GM12878 (cell line): ENCODE measurements at regions not wholly inside any gene's neighbourhood (a gene's known extent, or its start where the extent isn't known, plus 50 kb on each side); places are given as distances from the start of the nearest gene placed in this dataset.

Experiments
- ATAC-seq: fragments of 200-7000 bp; cut with Tn5 transposase; 3 replicates; pipeline ENCODE4 v1.9.1; 2020; ENCODE audit warnings: mild to moderate bottlenecking, moderate library complexity
- BruUV-seq: library from RNA; stranded (reverse); fragments of 400-500 nt; replicated peaks from 2 replicates; lab custom pipeline; 2021; lab: Mats Ljungman, UMichigan
- CTCF ChIA-PET: fragments of 300-600 bp; sonication (Branson Sonifier 250); formaldehyde crosslinking; extraction: SDS; loops from one replicate; lab custom pipeline; 2021; ENCODE audit warnings: inconsistent platforms; lab: Yijun Ruan, JAX
- POLR2A ChIA-PET: fragments of 350-600 bp; formaldehyde crosslinking; extraction: SDS; loops from one replicate; lab custom pipeline; 2021; ENCODE audit warnings: inconsistent platforms; lab: Charles Lee
- RAD21 ChIA-PET: fragments of 300-600 bp; sonication (Branson Sonifier 250); formaldehyde crosslinking; loops from one replicate; lab custom pipeline; 2023; ENCODE audit warnings: antibody characterized with exemption; ENCODE audit not compliant: unreplicated experiment; lab: Charles Lee
- SMC1A ChIA-PET: fragments of 300-600 bp; sonication (Branson Sonifier 250); formaldehyde crosslinking; loops from one replicate; lab custom pipeline; 2023; ENCODE audit not compliant: unreplicated experiment, uncharacterized antibody; lab: Charles Lee
- DNase-seq: peaks from one replicate; pipeline ENCODE4 v3.0.0-alpha.2; 2011; ENCODE audit warnings: low read depth, low spot score
- FAIRE-seq: peaks from 3 replicates; lab custom pipeline; 2011; peaks lifted over from hg19 to GRCh38; lab: Jason Lieb, UNC
- H2AFZ ChIP-seq: 2 replicates; pipeline ENCODE4 v1.6.0; 2011; ENCODE audit warnings: low read depth, low read length, control low read depth; ENCODE audit not compliant: control insufficient read depth
- H3K27ac ChIP-seq: 2 replicates; pipeline ENCODE4 v1.5.1; 2011; ENCODE audit warnings: control low read depth; ENCODE audit not compliant: control insufficient read depth, insufficient read depth
- H3K27me3 ChIP-seq, 2 experiments: replicated peaks in 1 of 2; 2 replicates each; pipeline versions ENCODE4 v1.6.0 to v1.6.1; 2011; ENCODE audit warnings: low read length in 1 of 2; ENCODE audit not compliant: control insufficient read depth in 2 of 2, insufficient read depth in 2 of 2
- H3K36me3 ChIP-seq, 2 experiments: 2 replicates each; pipeline ENCODE4 v1.5.1; 2011; ENCODE audit warnings: low read length in 1 of 2; ENCODE audit not compliant: control insufficient read depth in 2 of 2, insufficient read depth in 2 of 2
- H3K4me1 ChIP-seq: 2 replicates; pipeline ENCODE4 v1.6.1; 2011; ENCODE audit warnings: mild to moderate bottlenecking, low read length, moderate library complexity, mixed read lengths; ENCODE audit not compliant: control insufficient read depth, insufficient read depth
- H3K4me2 ChIP-seq: 2 replicates; pipeline ENCODE4 v1.6.0; 2011; ENCODE audit warnings: control low read depth; ENCODE audit not compliant: control insufficient read depth, insufficient read depth
- H3K4me3 ChIP-seq: fragments of 200-600 bp; sonication (generic); 2 replicates; pipeline ENCODE4 v1.5.1; 2016
- H3K79me2 ChIP-seq: 2 replicates; pipeline ENCODE4 v1.6.0; 2011; ENCODE audit warnings: low read length; ENCODE audit not compliant: control insufficient read depth, insufficient read depth
- H3K9ac ChIP-seq: 2 replicates; pipeline ENCODE4 v1.8.0; 2011; ENCODE audit warnings: low read length, control low read depth, mixed read lengths; ENCODE audit not compliant: control insufficient read depth, insufficient read depth
- H3K9me3 ChIP-seq: replicated peaks from 3 replicates; pipeline ENCODE4 v1.5.1; 2011; ENCODE audit warnings: mild to moderate bottlenecking, low read length; ENCODE audit not compliant: control insufficient read depth, insufficient read depth
- H4K20me1 ChIP-seq: 2 replicates; pipeline ENCODE4 v1.6.0; 2011; ENCODE audit not compliant: control insufficient read depth, insufficient read depth
- BCLAF1 ChIP-seq: fragments of 450-650 bp; IDR thresholded peaks from 2 replicates; pipeline ENCODE4 v1.6.1; 2017; ENCODE audit warnings: antibody characterized with exemption, mild to moderate bottlenecking, moderate library complexity
- BHLHE40 ChIP-seq, 2 experiments: fragments of 450-650 bp in 1 of 2; IDR thresholded peaks; 2 replicates each; pipeline ENCODE4 v1.6.1; 2011 to 2017; ENCODE audit warnings: low read depth in 2 of 2, borderline replicate concordance in 1 of 2, improper control_type of control experiment in 1 of 2, low read length in 1 of 2, mild to moderate bottlenecking in 1 of 2
- ESRRA ChIP-seq: IDR thresholded peaks from 2 replicates; pipeline ENCODE4 v1.6.1; 2012; ENCODE audit warnings: mild to moderate bottlenecking, low read length, improper control_type of control experiment
- HCFC1 ChIP-seq: fragments of 150-350 bp; IDR thresholded peaks from 2 replicates; pipeline ENCODE4 v1.6.1; 2014; ENCODE audit warnings: low read length
- KDM1A ChIP-seq: fragments of 200-600 bp; sonication (generic); IDR thresholded peaks from 2 replicates; pipeline ENCODE4 v1.6.1; 2016; ENCODE audit warnings: borderline replicate concordance
- NR2F1 ChIP-seq: fragments of 450-650 bp; conservative IDR thresholded peaks from 2 replicates; pipeline ENCODE4 v1.6.1; 2017; ENCODE audit warnings: mild to moderate bottlenecking
- PAX8 ChIP-seq: fragments of 450-650 bp; IDR thresholded peaks from 2 replicates; pipeline ENCODE4 v1.6.1; 2017; ENCODE audit warnings: mild to moderate bottlenecking, moderate library complexity
- SKIL ChIP-seq: fragments of 450-650 bp; IDR thresholded peaks from 2 replicates; pipeline ENCODE4 v1.6.1; 2017; ENCODE audit warnings: mild to moderate bottlenecking, low read depth, inconsistent platforms; ENCODE audit not compliant: poor library complexity, severe bottlenecking
- WGBS: methylation state at CpG from one replicate; pipeline ENCODE4 v1.1.6; 2016; ENCODE audit warnings: low lambda C conversion rate; ENCODE audit not compliant: insufficient replicate concordance, insufficient coverage; ENCODE audit errors: missing lambda C conversion rate; 5-methylcytosine and 5-hydroxymethylcytosine counted together
- in situ Hi-C: fragments of 300-500 bp; cut with MboI; formaldehyde crosslinking; loops from 9 replicates; pipeline ENCODE4 v1.14.3; 2018; ENCODE audit warnings: mixed read lengths
- intact Hi-C: fragments of 100-400 bp; cut with micrococcal nuclease; formaldehyde crosslinking; loops from one replicate; pipeline ENCODE4 v1.14.2; 2022; ENCODE audit not compliant: unreplicated experiment

GRCh38 chr18:44125446-44125845, 555.2 kb upstream of the SETBP1 start:
- FAIRE-seq (no peak), ATAC-seq (no peak), DNase-seq (no peak)
- no peaks in the 10 kb centered on the region for H3K4me1 ChIP-seq
- H4K20me1 ChIP-seq = no peaks in the 10 kb centered on the region
- in situ Hi-C loops (no loop called here), intact Hi-C loops (no loop called here)
- no peaks in the 10 kb centered on the region for H3K9me3 ChIP-seq
- SMC1A ChIA-PET = no interaction called here
- H2AFZ ChIP-seq = no peak overlapping the region
- POLR2A ChIA-PET = no interaction called here
- H3K9ac ChIP-seq = no peak overlapping the region
- no peaks in the 10 kb centered on the region for H3K27me3 ChIP-seq
- RAD21 ChIA-PET = no interaction called here
- H3K27ac ChIP-seq = no peak overlapping the region
- H3K36me3 ChIP-seq = no peaks in the 10 kb centered on the region
- no TSS peak for BruUV-seq
- H3K79me2 ChIP-seq = no peaks in the 10 kb centered on the region
- CTCF ChIA-PET = no interaction called here
- H3K4me3 ChIP-seq = no peak overlapping the region
- TF ChIP-seq PAX8 (no peak), NR2F1 (no peak), BCLAF1 (no peak), BHLHE40 (IDR thresholded peaks at IDR 0.05; ENCODE audit: borderline replicate concordance in 1 of 2, low read depth in 2 of 2, low read length in 1 of 2) (no peak)
- no peak overlapping the region for H3K4me2 ChIP-seq
- WGBS = 16% methylated on average over 3 of the region's 3 CpGs

- Histone ChIP-seq H3K9ac (no peak overlapping the region), H3K4me3 (no peak overlapping the region), H4K20me1 (no peaks in the 10 kb centered on the region), H3K4me2 (no peak overlapping the region), H3K79me2 (no peaks in the 10 kb centered on the region), H2AFZ (no peak overlapping the region), H3K36me3 (no peaks in the 10 kb centered on the region), H3K9me3 (no peaks in the 10 kb centered on the region), H3K27me3 (no peaks in the 10 kb centered on the region), H3K4me1 (no peaks in the 10 kb centered on the region), H3K27ac (no peak overlapping the region)
- in situ Hi-C loops = no loop called here
- ChIA-PET CTCF (no interaction called here), SMC1A (interaction anchor here (2.8 kb wide), 1 partner anchor 1259 kb away, joined by 7 read pairs; no protein-coding TSS in a partner anchor), POLR2A (interaction anchor here (0.6 kb wide), 1 partner anchor 415 kb away, joined by 6 read pairs; no protein-coding TSS in a partner anchor), RAD21 (no interaction called here)
- FAIRE-seq (no peak), DNase-seq (no peak), ATAC-seq (no peak)
- BruUV-seq = no TSS peak
- TF ChIP-seq HCFC1 (no peak), KDM1A (no peak), SKIL (no peak), ESRRA (no peak)
- intact Hi-C loops = no loop called here
These were observed 554.1 kb upstream of the SETBP1 start for GRCh38 chr18:44126598-44126997.
